PC-9 (cell line): ENCODE measurements at regions not wholly inside any gene's neighbourhood (a gene's known extent, or its start where the extent isn't known, plus 50 kb on each side); places are given as distances from the start of the nearest gene placed in this dataset.

Source experiments
- BruUV-seq: library from RNA; stranded (reverse); fragments of 400-500 nt; replicated peaks from 2 replicates; lab custom pipeline; 2021; lab: Mats Ljungman, UMichigan
- CTCF ChIA-PET: fragments of 300-600 bp; sonication (Branson Sonifier 250); formaldehyde crosslinking; loops from one replicate; lab custom pipeline; 2022; ENCODE audit warnings: antibody characterized with exemption; lab: Charles Lee
- POLR2A ChIA-PET: fragments of 300-600 bp; sonication (Branson Sonifier 250); formaldehyde crosslinking; loops from one replicate; lab custom pipeline; 2022; ENCODE audit warnings: antibody characterized with exemption; ENCODE audit not compliant: unreplicated experiment; lab: Charles Lee
- DNase-seq, 2 experiments: peaks; one replicate each; pipeline versions ENCODE4 v3.0.0 to v3.0.0-alpha.2; 2015 to 2022; ENCODE audit warnings: mixed read lengths in 1 of 2
- H2AFZ ChIP-seq: fragments of 200-600 bp; sonication (generic); 2 replicates; pipeline ENCODE4 v1.8.1; 2017; ENCODE audit warnings: antibody characterized with exemption
- H3F3A ChIP-seq: fragments of 200-600 bp; sonication (generic); 2 replicates; pipeline ENCODE4 v1.8.1; 2017; ENCODE audit warnings: antibody characterized with exemption, mild to moderate bottlenecking, low read depth; ENCODE audit not compliant: insufficient read depth
- H3K27ac ChIP-seq: fragments of 200-600 bp; sonication (generic); 2 replicates; pipeline ENCODE4 v1.6.1; 2016; ENCODE audit warnings: mixed run types
- H3K27me3 ChIP-seq: fragments of 200-600 bp; sonication (generic); 2 replicates; pipeline ENCODE4 v1.6.1; 2016; ENCODE audit warnings: low read depth, mixed run types; ENCODE audit not compliant: insufficient read depth
- H3K36me3 ChIP-seq: fragments of 200-600 bp; sonication (generic); 2 replicates; pipeline ENCODE4 v1.6.1; 2016; ENCODE audit warnings: low read depth, mixed run types
- H3K4me1 ChIP-seq: fragments of 200-600 bp; sonication (generic); replicated peaks from 2 replicates; pipeline ENCODE4 v1.6.1; 2016; ENCODE audit warnings: mixed run types; ENCODE audit not compliant: insufficient read depth
- H3K4me2 ChIP-seq: fragments of 200-600 bp; sonication (generic); 2 replicates; pipeline ENCODE4 v1.6.1; 2017; ENCODE audit warnings: mixed run types
- H3K4me3 ChIP-seq: fragments of 200-600 bp; sonication (generic); 2 replicates; pipeline ENCODE4 v1.6.1; 2016; ENCODE audit warnings: mixed run types
- H3K79me2 ChIP-seq: fragments of 200-600 bp; sonication (generic); 2 replicates; pipeline ENCODE4 v1.6.1; 2017; ENCODE audit warnings: low read depth, mixed run types
- H3K9me2 ChIP-seq: fragments of 200-600 bp; sonication (generic); 2 replicates; pipeline ENCODE4 v1.8.1; 2017; ENCODE audit warnings: mild to moderate bottlenecking; ENCODE audit not compliant: insufficient read depth
- H3K9me3 ChIP-seq: fragments of 200-600 bp; sonication (generic); 2 replicates; pipeline ENCODE4 v1.8.1; 2016; ENCODE audit warnings: low read depth; ENCODE audit not compliant: insufficient read depth
- H4K20me1 ChIP-seq: fragments of 200-600 bp; sonication (generic); 2 replicates; pipeline ENCODE4 v1.8.1; 2017; ENCODE audit not compliant: insufficient read depth
- EZH2 ChIP-seq: fragments of 200-600 bp; sonication (generic); IDR thresholded peaks from 2 replicates; pipeline ENCODE4 v1.8.0; 2017; ENCODE audit warnings: antibody characterized with exemption, low read depth
- intact Hi-C: fragments of 100-400 bp; cut with micrococcal nuclease; formaldehyde crosslinking; loops from one replicate; pipeline ENCODE4 v1.10.0; 2022; ENCODE audit not compliant: unreplicated experiment
- TF ChIP-seq, protein P1 (sequence below): fragments of 200-600 bp; sonication (generic); conservative IDR thresholded peaks from 2 replicates; pipeline ENCODE4 v1.6.1; 2017; ENCODE audit warnings: mixed run types, antibody characterized with exemption, mild to moderate bottlenecking, moderate library complexity

- DNase-seq, result no peak
- Histone ChIP-seq H4K20me1 (no peaks in the 10 kb centered on the region), H3K9me2 (no peaks in the 10 kb centered on the region), H3F3A (peaks cover 20% of the 10 kb centered on the region), H3K9me3 (no peaks in the 10 kb centered on the region), H3K4me3 (no peak overlapping the region), H3K4me1 (peaks cover 40% of the 10 kb centered on the region), H3K4me2 (no peak overlapping the region), H3K36me3 (no peaks in the 10 kb centered on the region), H3K27ac (no peak overlapping the region), H3K27me3 (no peaks in the 10 kb centered on the region), H2AFZ (no peak overlapping the region), H3K79me2 (no peaks in the 10 kb centered on the region)
- no TSS peak for BruUV-seq
- POLR2A ChIA-PET, result no interaction called here
- CTCF ChIA-PET, result no interaction called here
- no peak for TF ChIP-seq EZH2
- TF ChIP-seq, protein P1, sequence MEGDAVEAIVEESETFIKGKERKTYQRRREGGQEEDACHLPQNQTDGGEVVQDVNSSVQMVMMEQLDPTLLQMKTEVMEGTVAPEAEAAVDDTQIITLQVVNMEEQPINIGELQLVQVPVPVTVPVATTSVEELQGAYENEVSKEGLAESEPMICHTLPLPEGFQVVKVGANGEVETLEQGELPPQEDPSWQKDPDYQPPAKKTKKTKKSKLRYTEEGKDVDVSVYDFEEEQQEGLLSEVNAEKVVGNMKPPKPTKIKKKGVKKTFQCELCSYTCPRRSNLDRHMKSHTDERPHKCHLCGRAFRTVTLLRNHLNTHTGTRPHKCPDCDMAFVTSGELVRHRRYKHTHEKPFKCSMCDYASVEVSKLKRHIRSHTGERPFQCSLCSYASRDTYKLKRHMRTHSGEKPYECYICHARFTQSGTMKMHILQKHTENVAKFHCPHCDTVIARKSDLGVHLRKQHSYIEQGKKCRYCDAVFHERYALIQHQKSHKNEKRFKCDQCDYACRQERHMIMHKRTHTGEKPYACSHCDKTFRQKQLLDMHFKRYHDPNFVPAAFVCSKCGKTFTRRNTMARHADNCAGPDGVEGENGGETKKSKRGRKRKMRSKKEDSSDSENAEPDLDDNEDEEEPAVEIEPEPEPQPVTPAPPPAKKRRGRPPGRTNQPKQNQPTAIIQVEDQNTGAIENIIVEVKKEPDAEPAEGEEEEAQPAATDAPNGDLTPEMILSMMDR, result no peak
- intact Hi-C loops, result loop anchor here (5.0 kb wide), 1 partner anchor 35 kb away; no protein-coding TSS in a partner anchor
Measured at GRCh38 chr20:57936636-57937385, 227.0 kb upstream of the PMEPA1 start.

GRCh38 chr20:57934913-57935312, 225.1 kb upstream of the PMEPA1 start:
- peaks cover 21% of the 10 kb centered on the region for H3K4me1 ChIP-seq
- no peak overlapping the region for H3K4me3 ChIP-seq
- no peaks in the 10 kb centered on the region for H4K20me1 ChIP-seq
- H3K4me2 ChIP-seq, result no peak overlapping the region
- H3K9me3 ChIP-seq, result no peaks in the 10 kb centered on the region
- intact Hi-C loops, result loop anchor here (5.0 kb wide), 1 partner anchor 33 kb away; no protein-coding TSS in a partner anchor
- no peaks in the 10 kb centered on the region for H3K27me3 ChIP-seq
- H3K79me2 ChIP-seq, result no peaks in the 10 kb centered on the region
- peaks cover 9% of the 10 kb centered on the region for H3F3A ChIP-seq
- H3K27ac ChIP-seq, result no peak overlapping the region
- ChIA-PET CTCF (no interaction called here), POLR2A (no interaction called here)
- TF ChIP-seq, protein P1, result no peak
- no peak for TF ChIP-seq EZH2
- DNase-seq, result no peak
- H2AFZ ChIP-seq, result no peak overlapping the region
- H3K36me3 ChIP-seq, result no peaks in the 10 kb centered on the region
- no peaks in the 10 kb centered on the region for H3K9me2 ChIP-seq
- no TSS peak for BruUV-seq

DNA sequence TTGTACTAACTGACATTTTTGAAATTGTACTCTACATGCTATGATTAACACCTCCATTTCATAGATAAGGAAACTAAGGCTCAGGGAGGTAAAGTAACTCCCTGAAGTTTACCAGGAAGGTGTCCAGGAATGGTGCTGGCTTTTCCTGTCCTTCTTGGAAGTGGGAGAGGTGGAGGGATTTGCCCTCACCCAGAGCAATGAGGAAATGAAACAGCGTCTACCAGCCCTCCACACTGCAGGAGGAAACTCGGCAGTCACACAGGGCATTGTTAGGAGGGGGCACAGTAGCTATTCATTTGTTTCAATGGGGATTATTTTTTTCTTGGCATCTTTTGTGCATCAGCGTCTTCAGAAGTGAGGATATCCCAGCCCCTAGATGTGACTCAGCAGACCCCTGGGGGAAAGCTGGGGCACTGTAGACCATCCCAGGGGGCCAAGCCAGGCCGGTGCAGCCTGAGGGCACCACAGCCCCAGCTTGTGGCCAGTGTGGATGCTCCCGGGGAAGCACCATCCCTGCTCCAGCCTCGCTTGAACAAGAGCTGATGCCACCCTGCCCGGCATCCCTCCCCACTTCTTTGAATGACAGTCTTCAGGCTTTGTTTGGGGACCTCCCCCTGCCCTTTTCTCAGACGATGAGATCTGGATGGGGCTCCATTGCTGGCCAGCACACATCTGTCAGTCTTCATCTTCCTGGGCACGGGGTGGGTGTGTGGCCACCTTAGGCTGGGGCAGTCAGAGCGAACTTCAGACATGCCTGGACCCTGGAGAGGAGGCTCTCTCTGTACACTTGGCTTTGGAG, 224.4 kb upstream of the PMEPA1 start:
- H3F3A ChIP-seq, result peaks cover 3% of the 10 kb centered on the region; the same call in 1 of the 2 replicates
- no peak overlapping the region for H3K4me3 ChIP-seq
- H3K27ac ChIP-seq, result no peak overlapping the region
- H2AFZ ChIP-seq, result no peak overlapping the region
- DNase-seq, result no peak
- H3K79me2 ChIP-seq, result no peaks in the 10 kb centered on the region
- TF ChIP-seq EZH2, result no peak
- TF ChIP-seq, protein P1, result no peak
- H3K9me3 ChIP-seq, result no peaks in the 10 kb centered on the region
- no peaks in the 10 kb centered on the region for H3K36me3 ChIP-seq
- no peak overlapping the region for H3K4me2 ChIP-seq
- no peaks in the 10 kb centered on the region for H3K27me3 ChIP-seq
- intact Hi-C loops, result no loop called here
- peaks cover 14% of the 10 kb centered on the region for H3K4me1 ChIP-seq
- ChIA-PET POLR2A (no interaction called here), CTCF (no interaction called here)
- no peaks in the 10 kb centered on the region for H4K20me1 ChIP-seq
- H3K9me2 ChIP-seq, result no peaks in the 10 kb centered on the region
- no TSS peak for BruUV-seq
